ENCODE measurements at regions not wholly inside any gene's neighbourhood (a gene's known extent, or its start where the extent isn't known, plus 50 kb on each side); places are given as distances from the start of the nearest gene placed in this dataset.
A peak's percentile ranks its signal among the peaks of the same experiment; 100 is the strongest.

GRCh38 chr7:69232445-69233376 lies 365.6 kb upstream of the AUTS2 start (continued):
- TF ChIP-seq ZNF660 (tag by site-specific recombination; IDR thresholded peaks at IDR 0.05) = peak; percentile 66; the same call in 1 of the 2 replicates
- TF ChIP-seq OVOL3 (tag by site-specific recombination; IDR thresholded peaks at IDR 0.05) = peak; percentile 80
- no peak for TF ChIP-seq EGR2 (tag by site-specific recombination; IDR thresholded peaks at IDR 0.05; ENCODE audit: low read depth)
- TF ChIP-seq ZNF302 (tag by site-specific recombination; IDR thresholded peaks at IDR 0.05; ENCODE audit: low read depth) = no peak
- no peak for TF ChIP-seq KLF16 (tag by site-specific recombination; IDR thresholded peaks at IDR 0.05)
- TF ChIP-seq ZNF354C (tag by site-specific recombination; IDR thresholded peaks at IDR 0.05; ENCODE audit: borderline replicate concordance, low read depth) = no peak
- TF ChIP-seq, protein P1, sequence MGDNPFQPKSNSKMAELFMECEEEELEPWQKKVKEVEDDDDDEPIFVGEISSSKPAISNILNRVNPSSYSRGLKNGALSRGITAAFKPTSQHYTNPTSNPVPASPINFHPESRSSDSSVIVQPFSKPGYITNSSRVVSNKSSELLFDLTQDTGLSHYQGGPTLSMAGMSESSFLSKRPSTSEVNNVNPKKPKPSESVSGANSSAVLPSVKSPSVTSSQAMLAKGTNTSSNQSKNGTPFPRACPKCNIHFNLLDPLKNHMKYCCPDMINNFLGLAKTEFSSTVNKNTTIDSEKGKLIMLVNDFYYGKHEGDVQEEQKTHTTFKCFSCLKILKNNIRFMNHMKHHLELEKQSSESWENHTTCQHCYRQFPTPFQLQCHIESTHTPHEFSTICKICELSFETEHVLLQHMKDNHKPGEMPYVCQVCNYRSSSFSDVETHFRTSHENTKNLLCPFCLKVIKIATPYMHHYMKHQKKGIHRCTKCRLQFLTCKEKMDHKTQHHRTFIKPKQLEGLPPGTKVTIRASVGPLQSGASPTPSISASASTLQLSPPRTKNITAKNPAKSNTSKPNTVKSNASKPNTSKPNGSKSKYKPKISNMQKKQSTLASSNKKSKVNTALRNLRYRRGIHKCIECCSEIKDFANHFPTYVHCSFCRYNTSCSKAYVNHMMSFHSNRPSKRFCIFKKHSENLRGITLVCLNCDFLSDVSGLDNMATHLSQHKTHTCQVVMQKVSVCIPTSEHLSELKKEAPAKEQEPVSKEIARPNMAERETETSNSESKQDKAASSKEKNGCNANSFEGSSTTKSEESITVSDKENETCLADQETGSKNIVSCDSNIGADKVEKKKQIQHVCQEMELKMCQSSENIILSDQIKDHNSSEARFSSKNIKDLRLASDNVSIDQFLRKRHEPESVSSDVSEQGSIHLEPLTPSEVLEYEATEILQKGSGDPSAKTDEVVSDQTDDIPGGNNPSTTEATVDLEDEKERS (tag by site-specific recombination; IDR thresholded peaks at IDR 0.05) = no peak
- no peak for TF ChIP-seq GLIS2 (tag by site-specific recombination; IDR thresholded peaks at IDR 0.05)
- TF ChIP-seq MZF1 (tag by site-specific recombination; IDR thresholded peaks at IDR 0.05; ENCODE audit: borderline replicate concordance) = no peak
- no peak for TF ChIP-seq ZNF510 (tag by site-specific recombination; IDR thresholded peaks at IDR 0.05; ENCODE audit: insufficient replicate concordance)
- TF ChIP-seq ZBTB11 (tag by site-specific recombination; conservative IDR thresholded peaks at IDR 0.05; ENCODE audit: low read depth) = no peak
- peak; percentile 26; the same call in 1 of the 2 replicates for TF ChIP-seq ATF2 (tag by site-specific recombination; IDR thresholded peaks at IDR 0.05; ENCODE audit: low read depth)
- TF ChIP-seq HOXC10 (CRISPR knock-in tag; IDR thresholded peaks at IDR 0.05) = no peak
- no peak for TF ChIP-seq BCL11B (tag by site-specific recombination; IDR thresholded peaks at IDR 0.05; ENCODE audit: low read depth)
- no peak for TF ChIP-seq ZNF292 (tag by site-specific recombination; IDR thresholded peaks at IDR 0.05; ENCODE audit: borderline replicate concordance, low read depth)
- TF ChIP-seq ZFHX2 (tag by site-specific recombination; conservative IDR thresholded peaks at IDR 0.05) = no peak
- TF ChIP-seq ZSCAN23 (tag by site-specific recombination; IDR thresholded peaks at IDR 0.05) = peak; percentile 66; the same call in 1 of the 2 replicates
- no peak for TF ChIP-seq ZNF394 (tag by site-specific recombination; IDR thresholded peaks at IDR 0.05; ENCODE audit: borderline replicate concordance)
- no peak for TF ChIP-seq SP2 (tag by site-specific recombination; IDR thresholded peaks at IDR 0.05)
- no peak for TF ChIP-seq ZNF830 (tag by site-specific recombination; IDR thresholded peaks at IDR 0.05; ENCODE audit: low read depth)
- TF ChIP-seq ZFP37 (tag by site-specific recombination; IDR thresholded peaks at IDR 0.05) = no peak
- no peak for TF ChIP-seq ZNF280C (tag by site-specific recombination; IDR thresholded peaks at IDR 0.05)
- TF ChIP-seq ZNF623 (tag by site-specific recombination; IDR thresholded peaks at IDR 0.05) = no peak
- TF ChIP-seq ZNF214 (tag by site-specific recombination; IDR thresholded peaks at IDR 0.05; ENCODE audit: borderline replicate concordance) = no peak
- no peak for TF ChIP-seq ZNF138 (tag by site-specific recombination; IDR thresholded peaks at IDR 0.05; ENCODE audit: borderline replicate concordance)
- TF ChIP-seq KLF9 (tag by site-specific recombination; IDR thresholded peaks at IDR 0.05; ENCODE audit: low read depth) = no peak
- no peak for TF ChIP-seq ZNF600 (tag by site-specific recombination; IDR thresholded peaks at IDR 0.05)
- no peak for TF ChIP-seq PRDM1 (tag by site-specific recombination; IDR thresholded peaks at IDR 0.05)
- no peak for TF ChIP-seq ZNF621 (tag by site-specific recombination; IDR thresholded peaks at IDR 0.05)

Data from HEK293 (cell line).